GM18499 (cell line): ENCODE measurements at regions not wholly inside any gene's neighbourhood (a gene's known extent, or its start where the extent isn't known, plus 50 kb on each side); places are given as distances from the start of the nearest gene placed in this dataset.
"Not testable (repeated sequence)": the region's sequence is repeated elsewhere in the genome, so short reads cannot be mapped to it uniquely, and the experiment has no call there.

ENCODE experiments used
- ATAC-seq: cut with Tn5 transposase; IDR thresholded peaks from one replicate; pipeline ENCODE4 v1.9.1; 2021; ENCODE audit warnings: moderate number of reproducible peaks; ENCODE audit not compliant: insufficient read depth, unreplicated experiment

- no peak for ATAC-seq
Observed at GRCh38 chr7:153696242-153696641, 356.0 kb upstream of the DPP6 start.

DNA sequence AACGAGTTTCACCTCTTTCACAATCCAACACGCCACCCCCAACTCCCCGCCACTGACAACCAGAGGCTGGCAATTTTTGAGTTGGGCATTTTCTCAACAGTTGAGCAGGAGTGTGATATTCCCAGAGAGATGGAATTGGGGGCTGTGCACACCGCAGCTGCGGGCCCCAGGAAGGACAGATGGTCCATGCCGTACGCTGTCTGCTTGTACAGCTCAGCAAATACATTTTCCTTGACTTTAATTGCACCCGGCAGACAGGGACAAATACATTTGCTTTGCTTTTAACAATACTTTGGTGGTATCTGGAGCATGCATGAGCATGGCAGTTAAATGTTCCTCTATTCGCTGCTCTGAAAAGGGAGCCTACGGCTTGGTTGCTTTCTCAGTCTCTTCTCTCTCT is 354.2 kb upstream of the DPP6 start:
- ATAC-seq: no peak

GRCh38 chr7:153701678-153702077 is 350.5 kb upstream of the DPP6 start:
- ATAC-seq: no peak

DNA sequence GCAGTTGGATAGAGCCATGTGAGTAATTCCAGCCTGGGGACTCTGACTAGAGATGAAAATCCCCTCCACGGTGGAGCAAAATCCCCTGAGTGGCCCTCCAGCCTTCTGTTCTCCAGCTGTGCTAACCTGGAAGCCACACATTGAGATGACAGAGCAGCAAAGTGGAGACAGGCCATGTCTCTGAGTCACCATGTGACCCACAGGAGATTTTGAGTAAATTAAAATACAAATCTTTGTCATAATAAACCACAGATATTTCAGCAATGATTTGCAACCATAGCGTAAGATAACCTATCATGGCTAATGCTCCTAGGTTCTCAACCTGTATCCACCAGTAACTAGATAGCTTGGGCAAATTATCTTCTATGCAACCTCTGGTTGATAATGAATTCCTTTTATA is 328.3 kb upstream of the DPP6 start:
- ATAC-seq: not testable (repeated sequence)

- ATAC-seq: not testable (repeated sequence)
Observed at GRCh38 chr7:153731504-153731903, 320.7 kb upstream of the DPP6 start.

GRCh38 chr7:153743434-153743833 is 308.8 kb upstream of the DPP6 start:
- ATAC-seq: not testable (repeated sequence)

GRCh38 chr7:153747969-153748368 is 304.2 kb upstream of the DPP6 start:
- ATAC-seq: not testable (repeated sequence)

DNA sequence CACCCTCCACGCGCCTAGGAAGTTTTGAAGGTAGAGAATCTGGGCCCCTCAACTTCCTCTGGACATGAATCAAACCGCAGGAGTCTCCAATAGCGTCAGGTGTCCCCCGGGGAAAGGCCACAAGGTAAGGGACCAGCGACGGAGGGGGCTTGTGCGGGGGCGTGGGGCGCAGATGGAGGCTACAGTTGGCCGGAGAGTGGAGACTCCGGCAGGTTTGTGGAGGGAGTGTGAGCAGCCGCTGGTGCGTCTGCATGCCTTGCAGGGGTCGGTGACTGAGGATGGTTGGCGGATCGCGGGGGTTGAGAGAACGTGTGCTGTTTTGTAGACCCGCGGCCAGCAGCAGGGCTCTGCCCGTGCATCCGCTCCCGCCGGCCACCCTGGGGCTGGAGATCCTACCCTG is 303.3 kb upstream of the DPP6 start:
- not testable (repeated sequence) for ATAC-seq

- not testable (repeated sequence) for ATAC-seq
Observed at GRCh38 chr7:153765869-153766268, 286.3 kb upstream of the DPP6 start.

DNA sequence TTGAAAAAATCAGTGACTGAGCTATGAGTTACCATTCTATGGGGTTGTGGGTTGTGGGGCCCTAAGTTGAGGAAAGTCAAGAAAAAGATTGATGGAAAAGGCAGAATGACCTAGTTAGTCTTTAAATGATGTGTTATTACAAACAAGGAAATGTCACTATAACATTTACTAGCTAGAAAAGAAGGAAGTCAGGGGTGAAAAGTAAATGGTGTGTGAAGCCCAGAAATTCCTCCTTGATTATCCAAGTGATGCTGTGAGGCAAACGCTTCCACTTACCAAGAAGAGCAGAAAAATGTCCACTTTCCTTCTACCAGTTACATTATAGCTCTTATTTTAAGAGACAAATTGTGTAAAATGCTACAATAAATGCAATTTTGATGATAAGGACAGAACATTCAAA is 285.3 kb upstream of the DPP6 start:
- ATAC-seq: not testable (repeated sequence)

DNA sequence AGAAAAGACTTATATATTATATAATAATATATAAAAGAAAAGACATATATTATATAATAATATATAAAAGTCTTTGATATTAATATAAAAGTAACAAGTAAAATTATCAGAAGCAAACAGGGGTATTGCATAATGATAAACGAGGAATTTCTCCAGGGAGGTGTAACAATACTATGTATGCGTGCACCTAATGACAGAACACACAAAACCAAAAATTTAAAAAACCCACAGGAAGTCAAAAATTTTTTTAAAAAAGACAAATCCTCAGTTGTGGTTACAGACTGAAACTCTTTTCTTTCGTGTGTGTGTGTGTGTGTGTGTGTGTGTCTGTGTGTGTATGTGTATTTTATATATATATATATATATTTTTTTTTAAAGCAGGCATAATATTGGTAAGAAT is 279.2 kb upstream of the DPP6 start:
- no peak for ATAC-seq

DNA sequence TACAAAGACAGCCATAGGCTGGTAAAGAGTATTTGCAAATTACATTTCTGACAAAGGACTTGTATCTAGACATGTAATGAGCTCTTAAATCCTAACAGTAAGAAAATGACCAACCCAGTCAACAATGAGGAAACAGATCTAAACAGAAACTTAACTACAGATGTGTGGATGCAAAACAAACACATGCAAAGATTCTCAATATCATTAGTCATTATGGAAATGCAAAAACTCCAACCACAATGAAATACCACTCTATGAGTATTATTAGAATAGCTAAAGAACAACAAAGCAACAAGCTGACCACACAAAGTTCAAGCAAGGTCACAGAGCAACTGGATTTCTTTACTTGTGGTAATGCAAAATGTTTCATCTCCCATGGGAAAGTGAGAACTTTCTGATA is 275.3 kb upstream of the DPP6 start:
- ATAC-seq: not testable (repeated sequence)

DNA sequence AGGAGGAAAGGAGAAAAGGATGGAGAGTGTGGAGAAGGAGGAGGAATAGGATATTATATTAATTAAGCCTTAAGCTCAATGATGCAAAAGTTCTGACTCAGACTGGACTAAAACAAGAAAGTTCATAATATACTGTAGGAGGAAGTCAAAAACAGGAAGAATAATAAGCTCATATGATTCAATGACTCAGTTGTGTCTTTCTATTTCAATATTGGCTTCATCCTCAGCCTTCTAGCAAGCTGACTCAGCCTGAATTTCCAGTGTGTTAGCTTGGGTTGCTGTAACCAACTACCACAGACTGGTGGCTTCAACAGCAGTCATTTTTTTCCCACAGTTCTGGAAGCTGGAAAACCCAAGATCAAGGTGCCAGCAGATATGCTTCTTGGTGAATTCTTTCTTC is 254.8 kb upstream of the DPP6 start:
- not testable (repeated sequence) for ATAC-seq

GRCh38 chr7:153808117-153808516 is 244.1 kb upstream of the DPP6 start:
- no peak for ATAC-seq

- no peak for ATAC-seq
Observed at GRCh38 chr7:153829525-153829924, 222.7 kb upstream of the DPP6 start.

DNA sequence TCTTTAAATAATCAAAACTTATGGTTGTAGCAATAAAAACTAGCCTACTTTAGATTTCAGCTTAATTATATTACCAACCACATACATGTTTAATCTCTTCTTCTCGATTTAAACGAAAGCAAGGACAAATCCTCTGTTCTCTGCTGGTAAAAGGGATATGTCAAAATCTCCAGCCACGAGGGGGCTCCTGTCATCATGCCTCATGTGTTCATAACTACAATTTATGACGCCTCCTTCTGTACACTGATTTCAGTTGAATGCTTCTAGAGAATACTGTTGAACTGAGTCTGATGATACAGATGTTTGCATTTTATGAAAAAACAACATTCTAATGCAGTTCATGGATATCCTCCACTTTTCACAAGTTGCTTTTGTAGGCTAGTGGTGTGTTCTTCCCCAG is 220.0 kb upstream of the DPP6 start:
- ATAC-seq: no peak

DNA sequence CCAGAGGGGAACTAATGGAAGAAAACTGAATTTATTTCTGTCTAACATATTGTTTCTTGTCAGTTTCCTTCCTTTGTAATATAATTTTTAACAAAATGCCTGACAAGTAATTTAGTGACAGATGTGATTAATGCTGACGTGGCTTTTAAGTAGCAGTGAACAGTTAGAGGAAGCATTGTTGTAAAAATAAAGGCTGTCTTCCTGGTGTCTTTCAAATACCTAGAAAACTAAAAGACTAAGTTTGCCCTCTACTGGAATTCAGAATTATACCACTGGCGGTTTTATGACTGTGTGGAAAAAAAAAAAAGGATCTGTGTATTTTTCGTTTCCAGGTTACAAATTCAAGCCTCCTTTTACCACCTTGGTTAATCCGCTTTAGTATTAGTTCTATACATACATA is 217.1 kb upstream of the DPP6 start:
- no peak for ATAC-seq

DNA sequence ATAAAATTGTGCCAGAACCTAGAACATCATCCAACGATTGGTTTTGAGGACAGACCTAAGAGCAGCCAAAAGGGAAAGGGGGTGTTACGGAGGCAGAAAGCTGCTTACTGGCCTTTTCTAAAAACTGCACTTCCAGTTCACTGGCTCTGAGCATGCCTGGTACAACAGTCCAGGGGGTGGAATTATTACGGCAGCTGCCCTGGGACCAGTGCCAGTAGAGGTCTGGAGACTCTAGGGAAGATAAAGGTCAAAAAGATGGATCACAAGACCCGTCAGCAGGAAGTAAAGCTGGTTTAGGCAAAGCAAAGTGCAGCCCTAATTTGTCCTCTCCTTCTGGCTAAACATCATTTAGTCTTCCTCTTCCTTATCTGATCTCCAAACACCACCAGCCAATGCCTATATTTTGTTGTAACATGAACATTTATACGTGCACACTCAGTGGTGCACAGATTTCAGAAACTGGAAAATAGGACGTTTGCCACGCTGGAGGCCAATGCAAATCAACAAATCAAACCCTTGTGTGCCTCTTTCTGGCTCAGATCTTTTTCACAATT is 216.4 kb upstream of the DPP6 start:
- no peak for ATAC-seq

DNA sequence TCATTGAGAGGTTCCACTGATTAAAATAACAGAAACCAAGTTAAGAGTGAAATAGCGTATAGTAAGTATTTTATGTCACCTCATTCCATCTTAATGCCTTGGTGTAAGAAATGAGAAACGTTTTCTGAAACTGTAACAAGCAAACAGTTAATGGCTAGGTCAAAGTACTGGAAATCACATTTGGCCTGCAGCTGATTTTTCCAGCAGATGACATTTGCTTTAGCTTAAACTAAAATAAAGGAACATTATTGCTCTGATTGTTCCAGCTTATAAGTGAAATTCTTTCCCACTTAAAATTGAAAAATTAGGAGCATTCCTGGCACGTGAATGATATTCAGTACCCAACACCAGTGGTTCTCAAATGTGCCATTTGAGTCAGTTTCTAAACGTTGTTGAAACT is 213.6 kb upstream of the DPP6 start:
- no peak for ATAC-seq

DNA sequence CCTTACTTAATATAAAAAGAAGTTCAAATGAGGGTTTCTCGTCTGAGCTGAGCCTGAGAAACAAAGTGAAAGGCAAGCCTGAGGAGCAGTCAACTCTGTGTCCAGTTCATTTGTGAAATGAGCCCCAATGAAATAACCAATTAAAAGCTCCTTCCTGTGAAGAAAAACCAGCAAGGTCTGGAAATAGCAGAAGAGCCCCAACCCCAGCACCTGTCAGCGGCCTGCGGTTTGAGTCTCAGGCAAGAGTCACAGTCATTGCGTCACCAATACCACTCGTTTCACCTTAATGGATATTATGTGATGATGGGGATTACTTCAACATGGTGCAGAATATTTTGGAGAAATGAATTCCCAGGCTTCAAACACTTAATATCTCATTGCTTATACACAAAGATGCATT is 211.3 kb upstream of the DPP6 start:
- no peak for ATAC-seq

DNA sequence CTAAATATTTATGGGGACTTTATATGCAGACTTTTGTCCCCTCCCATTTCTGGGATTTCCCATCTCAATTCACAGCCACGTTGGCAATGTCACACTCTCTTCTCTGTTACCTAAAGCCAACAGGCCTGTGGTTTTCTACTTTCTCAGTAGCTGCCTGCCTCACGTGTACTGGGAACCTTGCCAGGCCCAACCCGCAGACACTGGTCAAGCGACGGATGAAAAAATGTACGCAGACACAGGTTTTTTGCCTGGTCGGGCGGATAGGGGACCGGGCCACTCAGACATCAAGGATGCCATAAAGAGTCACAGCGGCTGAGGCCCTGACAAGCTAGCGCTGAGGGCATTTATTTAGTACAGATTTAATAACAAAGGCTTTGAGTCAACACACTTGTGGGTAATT is 204.4 kb upstream of the DPP6 start:
- ATAC-seq: no peak

DNA sequence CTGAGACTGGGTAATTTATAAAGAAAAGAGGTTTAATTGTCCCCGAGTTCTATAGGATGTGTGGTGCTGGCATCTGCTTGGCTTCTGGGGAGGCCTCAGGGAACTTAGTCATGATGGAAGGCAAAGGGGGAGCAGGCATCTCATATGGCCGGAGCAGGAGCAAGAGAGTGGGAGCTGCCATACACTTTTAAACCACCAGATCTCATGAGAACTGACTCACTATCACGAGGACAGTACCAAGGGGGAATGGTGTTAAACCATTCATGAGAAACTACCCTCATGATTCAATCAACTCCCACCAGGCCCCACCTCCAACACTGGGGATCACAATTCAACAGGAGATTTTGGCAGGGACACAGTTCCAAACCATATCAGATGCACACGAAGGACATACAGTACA is 199.9 kb upstream of the DPP6 start:
- ATAC-seq: no peak

DNA sequence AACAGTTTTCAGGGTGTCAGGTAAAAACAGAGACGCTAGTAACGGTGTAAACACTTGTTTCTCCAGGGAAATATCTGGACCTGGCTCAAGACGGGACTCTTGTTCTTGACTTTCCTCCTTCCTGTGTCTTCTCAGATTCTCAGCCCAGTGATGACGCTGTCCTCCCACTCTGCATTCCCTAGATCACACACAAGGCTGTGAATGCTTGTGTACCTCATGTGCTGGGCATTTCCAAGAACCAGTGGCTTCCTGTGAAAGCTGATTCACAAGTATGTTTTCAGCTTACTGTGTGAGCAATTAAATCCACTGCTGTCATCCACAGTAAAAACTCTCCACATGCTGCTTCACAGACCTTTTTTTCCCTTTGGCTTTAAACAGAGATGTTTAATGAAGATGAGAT is 193.8 kb upstream of the DPP6 start:
- no peak for ATAC-seq
